ENCODE measurements at regions not wholly inside any gene's neighbourhood (a gene's known extent, or its start where the extent isn't known, plus 50 kb on each side); places are given as distances from the start of the nearest gene placed in this dataset.

- no peak for DNase-seq
Measured at GRCh38 chr5:68953875-68954617, 139.8 kb upstream of the SLC30A5 start.

DNA sequence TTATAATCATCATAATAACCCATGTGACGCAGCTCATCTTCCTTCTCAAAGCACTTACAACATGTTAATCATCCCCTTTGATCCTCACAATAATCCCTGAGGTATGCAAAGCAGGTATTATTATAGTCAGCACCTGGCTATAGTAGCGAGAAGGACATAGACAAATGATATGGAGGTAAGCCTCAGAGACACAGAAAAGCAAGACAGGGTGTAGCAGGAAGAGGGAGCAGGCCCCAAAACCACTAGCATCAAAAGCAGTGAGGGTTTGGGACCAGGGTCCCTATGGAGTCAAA, 139.2 kb upstream of the SLC30A5 start:
- no peak for DNase-seq

DNA sequence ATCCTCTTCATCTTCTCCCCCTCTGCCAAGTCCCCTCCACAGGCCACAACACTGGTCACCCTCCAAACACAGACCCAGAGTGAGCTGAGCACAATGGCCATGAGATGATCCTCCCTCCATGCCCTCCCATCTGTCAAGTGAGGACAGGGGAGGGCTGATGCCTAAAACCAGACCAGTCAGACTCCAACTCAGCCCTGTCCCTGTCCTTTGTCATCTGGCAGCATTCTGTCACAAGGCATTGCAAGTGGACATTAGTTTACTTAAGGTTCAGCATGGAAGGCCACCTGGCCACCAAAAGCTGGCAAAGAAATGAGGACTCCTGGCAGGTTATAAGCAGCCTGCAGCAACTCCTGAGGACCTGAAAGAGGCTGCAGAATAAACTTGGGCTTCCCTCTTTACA, 136.2 kb upstream of the SLC30A5 start:
- DNase-seq, result no peak

- DNase-seq, result no peak
Measured at GRCh38 chr5:68958428-68958827, 135.4 kb upstream of the SLC30A5 start.

DNA sequence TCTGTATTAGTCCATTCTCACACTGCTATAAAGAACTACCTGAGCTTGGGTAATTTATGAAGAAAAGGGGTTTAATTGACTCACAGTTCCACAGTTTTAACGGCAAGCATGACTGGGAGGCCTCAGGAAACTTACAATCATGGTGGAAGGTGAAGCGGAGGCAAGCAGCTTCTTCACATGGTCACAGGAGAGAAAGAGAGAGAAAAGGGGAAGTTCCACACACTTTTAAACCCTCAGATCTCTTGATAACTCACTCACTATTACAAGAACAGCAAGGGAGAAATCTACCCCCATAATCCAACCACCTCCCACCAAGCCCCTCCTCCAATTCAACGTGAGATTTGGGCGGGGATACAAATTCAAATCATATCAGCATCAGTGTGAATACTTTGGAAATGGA, 133.4 kb upstream of the SLC30A5 start:
- DNase-seq, result no peak

- DNase-seq, result no peak
Measured at GRCh38 chr5:68960961-68961360, 132.9 kb upstream of the SLC30A5 start.

- DNase-seq, result no peak
Measured at GRCh38 chr5:68961762-68962161, 132.1 kb upstream of the SLC30A5 start.

DNA sequence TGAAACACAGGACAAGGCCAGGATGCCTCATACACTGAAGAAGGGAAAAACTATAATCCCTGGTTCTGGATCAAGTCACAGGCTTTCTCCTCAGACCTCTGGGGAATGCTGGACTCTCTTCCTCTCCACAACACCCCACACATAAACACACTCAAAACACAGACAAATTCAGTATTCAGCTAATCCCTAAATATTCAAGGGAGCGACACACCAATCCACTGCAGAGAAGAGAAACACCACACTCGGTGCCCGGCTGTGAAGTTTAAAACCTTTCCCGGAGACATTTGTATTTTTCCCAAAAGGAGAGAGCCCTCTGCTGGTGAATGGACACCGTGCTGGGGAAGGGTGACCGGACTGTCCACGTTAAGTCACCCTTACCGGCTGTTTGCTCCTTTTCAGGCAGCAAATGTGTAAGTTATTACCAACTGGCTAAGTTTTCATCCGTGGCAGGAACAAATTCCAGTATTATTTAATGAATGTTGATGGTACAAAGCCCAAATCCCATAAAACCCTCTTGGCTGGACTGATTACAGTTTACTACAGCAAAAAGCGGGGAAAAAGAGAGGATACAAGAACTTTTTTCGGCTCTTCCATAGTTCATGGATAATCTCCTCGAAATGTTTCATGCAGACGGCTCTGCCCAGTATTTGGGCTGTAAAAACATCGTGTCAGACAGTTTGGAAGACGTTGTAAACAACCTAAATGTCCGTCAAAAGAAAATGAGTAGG, 130.9 kb upstream of the SLC30A5 start:
- peak; percentile 53 to 76 (median 64) for DNase-seq

- no peak for DNase-seq
Measured at GRCh38 chr5:68964679-68965078, 129.1 kb upstream of the SLC30A5 start.

GRCh38 chr5:68965926-68966325, 127.9 kb upstream of the SLC30A5 start:
- DNase-seq, result no peak

DNA sequence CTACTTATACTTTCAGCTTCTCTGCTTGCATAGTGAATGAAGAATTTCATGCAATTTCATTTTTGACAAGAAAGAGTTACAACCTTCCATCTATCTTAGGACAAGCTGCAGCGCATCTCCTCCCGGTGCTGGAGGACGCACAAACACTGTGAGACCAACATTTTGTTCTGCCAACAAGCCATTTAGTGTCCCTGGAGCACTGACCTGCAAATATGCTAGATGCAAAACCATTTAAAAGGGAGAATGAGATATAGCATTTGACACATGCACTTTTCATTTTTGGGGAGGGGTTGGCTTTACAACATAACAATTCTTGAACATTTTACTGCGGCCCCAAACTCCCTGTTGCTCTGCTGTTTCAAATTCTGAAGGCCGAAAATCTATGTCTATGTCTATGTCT, 127.2 kb upstream of the SLC30A5 start:
- DNase-seq, result no peak

DNA sequence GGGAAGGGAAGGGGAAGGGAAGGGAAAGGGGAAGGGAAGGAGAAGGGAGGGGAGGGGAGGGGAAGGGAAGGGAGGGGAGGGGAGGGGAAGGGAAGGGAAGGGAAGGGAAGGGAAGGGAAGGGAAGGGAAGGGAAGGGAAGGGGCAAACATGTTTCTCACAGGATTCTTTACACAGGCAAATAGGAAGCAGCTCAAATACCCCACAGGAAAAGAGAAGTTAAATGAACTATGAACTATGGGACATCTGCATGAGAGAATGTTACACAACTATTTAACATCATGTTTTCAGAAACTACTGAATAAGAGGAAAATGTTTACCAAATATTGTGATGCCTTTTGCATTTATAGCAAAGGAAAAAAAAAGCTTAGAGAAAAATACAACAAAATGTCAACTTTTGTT, 125.4 kb upstream of the SLC30A5 start:
- DNase-seq, result peak in 2 of 4 experiments; percentile 53 to 60

- no peak for DNase-seq
Measured at GRCh38 chr5:68970617-68971016, 123.2 kb upstream of the SLC30A5 start.

DNA sequence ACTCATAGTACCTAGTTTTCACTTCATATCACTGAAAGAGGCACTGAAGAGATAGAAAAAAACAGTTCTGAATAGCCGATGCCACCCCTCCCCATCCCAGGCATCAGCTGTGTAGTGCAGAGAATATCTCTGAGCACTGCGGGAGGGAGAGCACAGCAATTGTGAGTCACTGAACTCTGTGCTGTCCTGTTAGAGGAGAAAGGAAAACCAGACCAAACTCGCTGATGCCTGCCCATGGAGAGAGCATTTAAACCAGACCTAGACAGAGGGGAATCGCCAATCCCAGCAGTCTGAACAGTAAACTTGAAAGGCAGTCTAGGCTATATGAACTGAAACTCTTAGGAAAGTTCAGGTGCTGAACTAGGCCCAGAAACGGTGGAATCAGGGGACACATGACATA, 120.1 kb upstream of the SLC30A5 start:
- no peak for DNase-seq

DNA sequence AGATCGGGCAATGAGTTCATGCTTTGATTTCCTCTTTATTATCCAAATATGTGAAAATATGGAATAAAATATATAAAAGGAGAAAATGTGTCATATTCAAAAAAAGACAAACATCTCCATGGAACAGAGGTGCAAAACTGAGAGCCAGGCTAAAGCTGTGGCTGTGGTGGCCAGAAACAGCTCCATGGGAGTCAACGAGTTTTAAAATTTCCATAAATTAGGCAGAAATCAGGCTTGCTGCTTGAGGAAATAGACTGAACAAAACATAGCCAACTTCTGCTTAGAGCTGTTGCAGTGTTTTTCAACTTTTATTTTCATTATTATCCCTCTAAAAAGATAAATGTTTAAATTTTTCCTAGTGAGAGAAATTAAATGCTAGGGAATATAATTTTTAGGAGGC, 110.8 kb upstream of the SLC30A5 start:
- no peak for DNase-seq

DNA sequence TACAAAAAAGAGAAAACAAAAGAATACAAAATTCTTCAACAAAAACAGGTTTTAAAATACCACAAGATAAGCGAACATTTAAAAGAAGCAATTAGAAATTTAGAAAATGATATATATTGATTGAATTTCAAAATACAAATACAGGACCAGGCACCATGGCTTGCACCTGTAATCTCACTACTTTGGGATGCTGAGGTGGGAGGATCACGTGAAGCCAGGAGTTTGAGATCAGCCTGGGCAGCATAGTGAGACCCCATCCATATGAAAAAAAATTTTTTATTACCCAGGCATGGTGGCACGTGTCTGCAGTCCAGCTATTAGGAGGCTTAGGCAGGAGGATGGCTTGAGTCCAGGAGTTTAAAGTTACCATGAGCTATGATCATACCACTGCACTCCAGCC, 109.9 kb upstream of the SLC30A5 start:
- no peak for DNase-seq

DNA sequence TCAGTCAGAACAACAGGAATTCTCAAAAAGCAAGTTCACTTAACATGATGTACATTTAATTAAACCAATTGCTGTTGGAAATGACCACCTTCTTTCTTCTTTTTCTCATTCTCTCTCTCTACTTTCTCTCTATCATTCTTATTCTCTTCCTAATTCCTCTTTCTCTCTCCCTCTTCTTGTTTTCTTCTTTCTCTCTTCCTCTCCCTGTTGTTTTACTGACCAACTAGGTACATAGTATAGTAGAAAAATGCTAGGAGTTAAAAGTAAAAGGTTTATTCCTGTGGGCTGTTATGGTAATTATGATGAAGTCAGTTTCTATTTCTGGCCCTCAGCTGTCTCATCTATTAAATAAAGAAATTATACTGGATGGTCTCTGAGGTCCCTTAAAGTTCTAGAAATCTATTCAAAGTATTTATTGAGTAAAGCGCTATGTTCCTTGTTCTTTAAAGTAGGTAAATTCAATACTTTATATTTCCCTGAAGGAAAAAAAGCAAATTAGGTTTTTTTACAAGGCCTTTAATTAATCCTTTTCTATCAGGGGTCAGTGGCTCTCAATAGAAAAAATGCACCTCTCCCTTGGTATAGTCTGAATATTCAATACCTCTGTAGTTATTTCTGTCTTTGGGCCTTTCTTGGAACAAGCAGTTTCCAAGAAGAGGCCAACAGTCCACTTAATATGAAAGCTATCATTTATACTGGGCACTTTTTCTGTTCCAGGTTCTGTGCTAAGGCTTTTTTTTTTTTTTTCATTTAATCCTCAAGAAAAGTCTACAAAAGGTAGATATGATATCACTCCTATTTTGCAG, 102.3 kb upstream of the SLC30A5 start:
- no peak for DNase-seq

DNA sequence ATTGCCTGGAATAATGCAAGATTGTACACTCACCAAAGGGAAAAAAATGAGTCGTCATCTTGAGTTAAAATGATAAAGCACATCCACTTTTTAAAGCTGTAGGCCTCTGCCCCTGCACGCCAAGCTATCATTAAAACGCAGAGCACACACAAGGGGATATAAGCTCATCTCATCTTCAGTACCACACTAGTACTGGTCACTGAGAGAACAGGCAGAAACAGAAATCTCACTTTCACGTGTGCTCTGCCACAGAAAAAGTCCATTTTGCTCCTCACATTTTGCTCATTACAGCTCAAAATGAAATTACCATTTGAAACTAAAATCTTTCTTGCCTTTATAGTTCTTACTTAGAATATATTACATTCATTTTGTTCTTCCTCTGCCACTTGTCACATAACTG, 99.2 kb upstream of the SLC30A5 start:
- no peak for DNase-seq

DNA sequence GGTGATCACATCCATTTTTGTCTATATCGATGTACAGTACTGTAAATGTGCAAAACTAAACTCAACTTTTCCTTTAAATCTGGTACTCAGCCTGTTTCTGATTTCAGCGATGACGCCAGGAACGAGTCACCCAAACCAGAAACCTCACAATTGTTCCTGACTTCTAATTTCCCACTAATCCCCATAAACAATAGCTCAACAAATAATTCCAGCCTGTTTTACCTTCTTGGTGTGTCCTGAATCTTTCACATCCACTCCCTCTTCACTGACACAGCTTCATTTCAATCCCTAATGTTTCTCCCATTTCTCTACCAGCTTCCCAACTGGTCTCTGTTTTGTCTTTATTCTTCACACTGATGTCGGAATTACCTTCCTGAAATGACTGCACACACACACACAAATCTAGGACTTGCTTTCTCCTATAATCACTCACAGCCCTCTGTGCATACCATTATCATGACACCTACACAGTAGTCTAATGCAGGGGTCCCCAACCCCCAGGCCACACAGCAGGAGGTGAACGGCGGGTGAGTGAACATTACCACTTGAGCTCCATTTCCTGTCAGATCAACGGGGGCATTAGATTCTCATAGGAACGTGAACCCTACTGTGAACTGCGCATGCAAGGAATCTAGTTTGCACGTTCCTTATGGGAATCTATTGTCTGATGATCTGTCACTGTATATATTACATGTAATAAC, 97.8 kb upstream of the SLC30A5 start:
- no peak for DNase-seq

GRCh38 chr5:68999181-68999580, 94.6 kb upstream of the SLC30A5 start:
- no peak for DNase-seq

- DNase-seq, result no peak
Measured at GRCh38 chr5:69000216-69000919, 93.4 kb upstream of the SLC30A5 start.

DNA sequence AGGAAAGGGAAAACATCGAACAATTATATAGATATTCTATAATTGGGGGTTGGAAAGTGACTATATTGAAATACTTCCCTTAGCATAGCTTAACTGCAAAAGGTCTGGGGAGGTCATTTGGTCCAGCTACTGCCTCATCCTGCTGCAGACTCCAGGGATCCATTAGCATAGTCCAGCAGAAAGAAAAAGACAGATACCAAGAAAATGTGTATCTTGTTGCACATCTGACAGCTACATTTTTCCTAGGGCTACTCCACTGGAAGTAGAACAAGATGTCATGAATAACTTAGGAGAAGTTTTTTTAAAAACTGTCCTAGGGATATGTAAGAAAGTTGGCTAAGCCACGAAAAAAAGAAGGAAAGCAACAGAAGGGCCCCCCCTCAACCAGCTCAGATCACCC, 92.9 kb upstream of the SLC30A5 start:
- no peak for DNase-seq

- DNase-seq, result no peak
Measured at GRCh38 chr5:69001627-69002026, 92.2 kb upstream of the SLC30A5 start.
